Ureter (tissue), 1 donor: ENCODE measurements at regions not wholly inside any gene's neighbourhood (a gene's known extent, or its start where the extent isn't known, plus 50 kb on each side); places are given as distances from the start of the nearest gene placed in this dataset.
"Not testable (repeated sequence)": the region's sequence is repeated elsewhere in the genome, so short reads cannot be mapped to it uniquely, and the experiment has no call there.

Experiments used
- DNase-seq: peaks from one replicate; pipeline ENCODE4 v3.0.0-alpha.2; 2020; ENCODE audit warnings: low spot score
- donor health status: DM: yes; HTN: yes; CAD: no.

- no peak for DNase-seq
Observed at GRCh38 chr12:74595696-74596095, 58.1 kb downstream of the ATXN7L3B start.

GRCh38 chr12:74598819-74599218, 61.2 kb downstream of the ATXN7L3B start:
- no peak for DNase-seq

- no peak for DNase-seq
Observed at GRCh38 chr12:74599932-74600331, 62.3 kb downstream of the ATXN7L3B start.

GRCh38 chr12:74600817-74601216, 63.2 kb downstream of the ATXN7L3B start:
- DNase-seq: not testable (repeated sequence)

- no peak for DNase-seq
Observed at GRCh38 chr12:74602881-74603672, 65.4 kb downstream of the ATXN7L3B start.

- DNase-seq: no peak
Observed at GRCh38 chr12:74608231-74608775, 70.7 kb downstream of the ATXN7L3B start.

GRCh38 chr12:74610711-74611110, 73.1 kb downstream of the ATXN7L3B start:
- no peak for DNase-seq

- DNase-seq: no peak
Observed at GRCh38 chr12:74614426-74614825, 76.8 kb downstream of the ATXN7L3B start.

GRCh38 chr12:74619084-74619483, 81.4 kb downstream of the ATXN7L3B start:
- DNase-seq: no peak

- DNase-seq: no peak
Observed at GRCh38 chr12:74619884-74620283, 82.2 kb downstream of the ATXN7L3B start.

GRCh38 chr12:74620921-74621320, 83.3 kb downstream of the ATXN7L3B start:
- no peak for DNase-seq

- DNase-seq: no peak
Observed at GRCh38 chr12:74624201-74624600, 86.6 kb downstream of the ATXN7L3B start.

GRCh38 chr12:74626397-74626796, 88.8 kb downstream of the ATXN7L3B start:
- DNase-seq: no peak

- no peak for DNase-seq
Observed at GRCh38 chr12:74641262-74641661, 103.6 kb downstream of the ATXN7L3B start.

- no peak for DNase-seq
Observed at GRCh38 chr12:74641694-74642093, 104.1 kb downstream of the ATXN7L3B start.

GRCh38 chr12:74644681-74645080, 107.0 kb downstream of the ATXN7L3B start:
- DNase-seq: no peak

- no peak for DNase-seq
Observed at GRCh38 chr12:74646831-74647230, 109.2 kb downstream of the ATXN7L3B start.

GRCh38 chr12:74647256-74647655, 109.6 kb downstream of the ATXN7L3B start:
- no peak for DNase-seq

GRCh38 chr12:74656251-74656650, 118.6 kb downstream of the ATXN7L3B start:
- DNase-seq: no peak

GRCh38 chr12:74660442-74660841, 122.8 kb downstream of the ATXN7L3B start:
- DNase-seq: no peak

GRCh38 chr12:74663958-74664357, 126.3 kb downstream of the ATXN7L3B start:
- DNase-seq: no peak

- no peak for DNase-seq
Observed at GRCh38 chr12:74665690-74666089, 128.1 kb downstream of the ATXN7L3B start.

- no peak for DNase-seq
Observed at GRCh38 chr12:74671421-74671820, 133.8 kb downstream of the ATXN7L3B start.

- DNase-seq: not testable (repeated sequence)
Observed at GRCh38 chr12:74676955-74677354, 139.3 kb downstream of the ATXN7L3B start.
